ENCODE measurements at regions not wholly inside any gene's neighbourhood (a gene's known extent, or its start where the extent isn't known, plus 50 kb on each side); places are given as distances from the start of the nearest gene placed in this dataset.
"Not testable (repeated sequence)": the region's sequence is repeated elsewhere in the genome, so short reads cannot be mapped to it uniquely, and the experiment has no call there.

GRCh38 chr5:34230402-34230801 lies 187.4 kb upstream of the C1QTNF3 start:
- CTCF ChIA-PET; H3K27ac ChIP-seq; POLR2A ChIA-PET (ENCODE audit: low non-redundant PET); DNase-seq (ENCODE audit: low spot score): not testable (repeated sequence)

DNA sequence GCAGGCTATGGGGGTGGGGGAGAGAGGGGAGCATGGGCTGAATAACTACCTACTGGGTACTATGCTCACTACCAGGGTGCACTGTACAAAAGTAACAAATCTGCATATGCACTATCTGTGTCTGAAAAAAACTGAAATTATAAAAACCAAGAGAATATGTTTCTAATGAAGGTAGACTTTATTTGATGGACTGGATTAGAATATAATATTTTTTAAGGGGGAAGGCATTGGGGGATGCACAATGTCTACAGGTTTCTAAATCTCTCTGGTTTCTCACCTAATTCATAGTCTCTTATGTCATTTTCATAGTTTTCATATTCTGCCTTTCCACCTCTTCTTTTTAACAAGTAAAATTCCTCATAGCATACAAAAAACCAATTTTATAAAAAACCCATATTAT lies 200.8 kb upstream of the C1QTNF3 start:
- DNase-seq (ENCODE audit: low spot score); CTCF ChIA-PET; POLR2A ChIA-PET (ENCODE audit: low non-redundant PET): not testable (repeated sequence)
- peak overlapping the region; percentile 86 for H3K27ac ChIP-seq

- DNase-seq (ENCODE audit: low spot score); POLR2A ChIA-PET (ENCODE audit: low non-redundant PET); CTCF ChIA-PET: not testable (repeated sequence)
- H3K27ac ChIP-seq: peak overlapping the region; percentile 86
Measured at GRCh38 chr5:34244281-34245031, 201.4 kb upstream of the C1QTNF3 start.

- DNase-seq (ENCODE audit: low spot score): not testable (repeated sequence)
Measured at GRCh38 chr5:34245032-34245394, 202.0 kb upstream of the C1QTNF3 start.

DNA sequence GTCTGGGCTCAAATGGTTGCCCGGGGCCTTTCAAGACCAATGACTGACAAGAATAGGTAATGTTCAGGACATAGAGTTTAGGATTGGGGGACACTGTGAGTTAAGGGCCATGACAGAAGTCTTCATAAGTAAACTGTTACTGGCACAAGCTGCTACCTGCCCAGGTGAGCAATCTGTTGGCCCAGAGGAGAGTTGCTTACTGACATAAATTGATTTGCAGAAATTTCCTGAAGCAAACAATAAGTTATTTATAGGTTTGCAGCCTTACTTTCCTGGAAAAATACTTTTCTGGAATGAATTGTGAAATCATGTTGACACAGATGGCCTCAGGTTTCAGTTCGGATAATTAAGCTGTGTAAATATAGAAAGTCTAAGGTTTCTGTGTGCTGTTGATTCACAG lies 202.8 kb upstream of the C1QTNF3 start:
- DNase-seq (ENCODE audit: low spot score); H3K27ac ChIP-seq; POLR2A ChIA-PET (ENCODE audit: low non-redundant PET); CTCF ChIA-PET: not testable (repeated sequence)

More at GRCh38 chr5:34245032-34245394, 202.0 kb upstream of the C1QTNF3 start:
- POLR2A ChIA-PET (ENCODE audit: low non-redundant PET); CTCF ChIA-PET: not testable (repeated sequence)
- peak overlapping the region; percentile 86 for H3K27ac ChIP-seq

- POLR2A ChIA-PET (ENCODE audit: low non-redundant PET); DNase-seq (ENCODE audit: low spot score): not testable (repeated sequence)
- CTCF ChIA-PET: interaction anchor here (0.7 kb wide), 1 partner anchor 630 kb away, joined by 4 read pairs; no protein-coding TSS in a partner anchor
Measured at GRCh38 chr5:34258598-34258997, 215.6 kb upstream of the C1QTNF3 start.

GRCh38 chr5:34261020-34261419 lies 218.0 kb upstream of the C1QTNF3 start:
- POLR2A ChIA-PET (ENCODE audit: low non-redundant PET); H3K27ac ChIP-seq; CTCF ChIA-PET; DNase-seq (ENCODE audit: low spot score): not testable (repeated sequence)

More at GRCh38 chr5:34258598-34258997, 215.6 kb upstream of the C1QTNF3 start:
- H3K27ac ChIP-seq: not testable (repeated sequence)

GRCh38 chr5:34266151-34266550 lies 223.1 kb upstream of the C1QTNF3 start:
- CTCF ChIA-PET; DNase-seq (ENCODE audit: low spot score); POLR2A ChIA-PET (ENCODE audit: low non-redundant PET); H3K27ac ChIP-seq: not testable (repeated sequence)

GRCh38 chr5:34296759-34297158 lies 253.7 kb upstream of the C1QTNF3 start:
- H3K27ac ChIP-seq; POLR2A ChIA-PET (ENCODE audit: low non-redundant PET); DNase-seq (ENCODE audit: low spot score): not testable (repeated sequence)
- CTCF ChIA-PET: interaction anchor here (0.6 kb wide), 1 partner anchor 362 kb away, joined by 5 read pairs; no protein-coding TSS in a partner anchor

DNA sequence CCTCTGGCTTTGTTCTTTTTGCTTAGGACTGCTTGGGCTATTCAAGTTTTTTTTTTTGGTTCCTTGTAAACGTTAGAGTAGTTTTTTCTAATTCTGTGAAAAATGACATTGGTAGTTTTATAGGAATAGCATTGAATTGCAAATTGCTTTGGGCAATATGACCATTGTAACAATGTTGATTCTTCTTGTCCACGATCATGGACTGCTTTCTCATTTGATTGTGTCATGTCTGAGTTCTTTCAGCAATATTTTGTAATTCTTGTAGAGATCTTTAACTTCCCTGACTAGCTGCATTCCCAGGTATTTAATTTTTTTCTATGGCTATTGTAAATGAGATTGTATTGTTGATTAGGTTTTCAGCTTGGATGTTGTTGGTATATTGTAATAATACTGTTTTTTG lies 286.2 kb upstream of the C1QTNF3 start:
- POLR2A ChIA-PET (ENCODE audit: low non-redundant PET); DNase-seq (ENCODE audit: low spot score); H3K27ac ChIP-seq; CTCF ChIA-PET: not testable (repeated sequence)

DNA sequence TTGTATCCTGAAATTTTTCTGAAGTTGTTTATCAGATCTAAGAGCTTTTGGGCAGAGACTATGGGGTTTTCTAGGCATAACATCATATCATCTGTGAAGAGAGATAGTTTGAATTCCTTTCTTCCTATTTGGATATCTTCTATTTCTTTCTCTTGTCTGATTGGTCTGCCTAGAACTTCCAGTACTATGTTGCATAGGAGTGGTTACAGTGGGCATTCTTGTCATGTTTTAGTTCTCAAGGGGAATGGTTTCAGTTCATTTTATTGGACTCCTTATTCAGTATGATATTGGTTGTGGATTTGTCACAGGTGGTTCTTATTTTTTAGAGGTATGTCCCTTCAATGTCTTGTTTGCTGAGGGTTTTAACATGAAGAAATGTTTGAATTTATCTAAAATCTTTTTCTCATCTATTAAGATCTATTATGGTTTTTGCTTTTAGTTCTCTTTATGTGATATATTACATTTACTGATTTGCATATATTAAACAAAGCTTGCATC lies 286.6 kb upstream of the C1QTNF3 start:
- POLR2A ChIA-PET (ENCODE audit: low non-redundant PET); DNase-seq (ENCODE audit: low spot score); H3K27ac ChIP-seq; CTCF ChIA-PET: not testable (repeated sequence)

DNA sequence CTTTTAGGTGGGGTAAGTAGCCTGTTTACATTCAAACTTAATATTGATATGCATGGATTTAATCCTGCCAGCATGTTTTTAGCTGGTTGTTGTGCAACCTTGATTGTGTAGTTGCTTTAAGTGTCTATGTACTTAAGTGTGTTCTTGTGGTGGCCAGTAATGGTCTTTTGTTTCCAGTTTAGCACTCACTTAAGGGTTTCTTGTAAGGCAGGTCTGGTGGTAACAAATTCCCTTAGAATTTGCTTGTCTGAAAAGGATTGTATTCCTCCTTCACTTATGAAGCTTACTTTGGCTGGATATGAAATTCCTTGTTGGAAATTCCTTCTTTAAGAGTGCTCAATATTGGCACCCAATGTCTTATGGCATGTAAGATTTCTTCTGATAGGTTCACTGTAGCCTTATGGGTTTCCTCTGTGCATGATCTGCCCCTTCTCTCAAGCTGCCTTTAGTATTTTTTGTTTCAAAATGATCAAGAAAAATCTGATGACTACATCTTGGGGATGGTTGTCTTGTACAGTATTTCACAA lies 289.0 kb upstream of the C1QTNF3 start:
- H3K27ac ChIP-seq; CTCF ChIA-PET; POLR2A ChIA-PET (ENCODE audit: low non-redundant PET); DNase-seq (ENCODE audit: low spot score): not testable (repeated sequence)

GRCh38 chr5:34339408-34340001 lies 296.5 kb upstream of the C1QTNF3 start:
- CTCF ChIA-PET; DNase-seq (ENCODE audit: low spot score); H3K27ac ChIP-seq; POLR2A ChIA-PET (ENCODE audit: low non-redundant PET): not testable (repeated sequence)

DNA sequence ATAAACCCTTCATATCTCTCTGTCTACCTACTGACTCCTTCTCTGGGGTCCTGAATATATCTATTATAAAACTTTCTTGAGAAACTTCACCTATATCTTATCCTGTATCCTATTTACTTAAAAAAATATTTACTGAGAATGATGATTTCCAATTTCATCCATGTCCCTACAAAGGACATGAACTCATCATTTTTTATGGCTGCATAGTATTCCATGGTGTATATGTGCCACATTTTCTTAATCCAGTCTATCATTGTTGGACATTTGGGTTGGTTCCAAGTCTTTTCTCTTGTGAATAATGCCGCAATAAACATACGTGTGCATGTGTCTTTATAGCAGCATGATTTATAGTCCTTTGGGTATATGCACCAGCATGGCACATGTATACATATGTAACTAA lies 301.7 kb upstream of the RAI14 start:
- H3K27ac ChIP-seq; CTCF ChIA-PET; POLR2A ChIA-PET (ENCODE audit: low non-redundant PET); DNase-seq (ENCODE audit: low spot score): not testable (repeated sequence)

DNA sequence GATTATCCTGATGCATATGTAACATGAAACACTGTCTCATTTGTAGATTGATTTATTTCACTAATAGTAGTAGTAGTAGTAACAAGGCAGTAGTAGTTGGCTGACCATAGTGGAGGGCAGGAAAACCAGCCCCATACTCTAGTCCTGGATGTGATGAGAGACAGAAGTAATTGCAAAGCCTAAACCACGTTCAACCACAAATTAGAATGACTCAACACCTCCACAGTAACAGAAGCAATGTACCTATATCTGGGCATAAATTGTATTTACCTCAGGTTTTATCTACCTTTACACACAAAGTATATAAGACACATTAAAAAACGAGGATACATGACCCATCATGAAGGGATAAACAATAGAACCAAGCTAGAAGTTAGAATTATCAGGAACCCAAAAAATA lies 284.7 kb upstream of the RAI14 start:
- H3K27ac ChIP-seq; POLR2A ChIA-PET (ENCODE audit: low non-redundant PET); DNase-seq (ENCODE audit: low spot score); CTCF ChIA-PET: not testable (repeated sequence)

DNA sequence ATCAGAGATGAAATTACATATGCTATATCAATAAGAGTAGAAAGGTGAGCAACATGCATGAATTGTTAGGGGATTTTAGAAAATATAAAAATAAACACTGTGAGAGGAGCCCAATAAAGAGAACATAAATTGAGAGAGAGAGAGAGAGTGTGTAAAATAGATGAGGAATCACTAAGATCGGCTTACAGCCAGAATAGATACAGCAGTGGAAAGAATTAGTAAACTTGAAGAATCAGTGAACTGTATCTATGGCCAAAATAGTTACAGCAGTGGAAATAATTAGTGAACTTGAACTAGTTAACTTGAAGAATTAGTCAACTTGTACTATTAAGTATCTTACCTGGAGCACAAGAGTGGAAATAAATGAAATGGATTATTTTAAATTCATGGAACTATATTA lies 284.3 kb upstream of the RAI14 start:
- H3K27ac ChIP-seq; CTCF ChIA-PET; POLR2A ChIA-PET (ENCODE audit: low non-redundant PET); DNase-seq (ENCODE audit: low spot score): not testable (repeated sequence)

DNA sequence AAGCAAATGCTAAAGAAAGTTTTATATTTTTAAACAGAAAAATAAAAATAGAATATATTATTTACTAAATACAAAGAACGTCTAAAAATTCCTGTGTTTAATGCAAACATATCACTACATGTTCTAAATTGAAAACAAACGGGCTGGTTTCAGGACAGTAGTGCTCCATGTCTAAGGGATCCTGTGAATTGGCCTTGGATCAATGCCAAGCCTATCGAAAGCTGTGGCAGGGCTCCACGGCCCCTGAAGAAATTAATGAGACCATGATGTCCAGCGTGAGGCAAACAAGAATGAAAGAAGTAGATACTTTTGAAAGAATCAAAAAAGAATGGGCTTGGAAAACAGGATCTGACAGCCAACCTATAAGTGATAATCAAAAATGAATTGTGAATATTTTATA lies 283.4 kb upstream of the RAI14 start:
- H3K27ac ChIP-seq; DNase-seq (ENCODE audit: low spot score); POLR2A ChIA-PET (ENCODE audit: low non-redundant PET); CTCF ChIA-PET: not testable (repeated sequence)

- POLR2A ChIA-PET (ENCODE audit: low non-redundant PET); DNase-seq (ENCODE audit: low spot score); CTCF ChIA-PET; H3K27ac ChIP-seq: not testable (repeated sequence)
Measured at GRCh38 chr5:34377651-34378050, 278.5 kb upstream of the RAI14 start.

Measured in RWPE1 (cell line).